Sigmoid colon (tissue), 6 donors: ENCODE measurements at regions not wholly inside any gene's neighbourhood (a gene's known extent, or its start where the extent isn't known, plus 50 kb on each side); places are given as distances from the start of the nearest gene placed in this dataset.

Experiments used
- DNase-seq: peaks from one replicate; pipeline ENCODE4 v3.0.0-alpha.2; 2019
- H3K27ac ChIP-seq, 4 donors: fragments of 200-600 bp; sonication (generic); one replicate each; pipeline ENCODE4 v1.5.1; 2016 to 2019; ENCODE audit warnings: mild to moderate bottlenecking in 1 of 4
- H3K27me3 ChIP-seq, 3 donors: fragments of 200-600 bp; sonication (generic); one replicate each; pipeline ENCODE4 v1.5.1; 2019; ENCODE audit warnings: mild to moderate bottlenecking in 1 of 3
- H3K36me3 ChIP-seq, 4 donors: fragments of 200-600 bp; sonication (generic); one replicate each; pipeline ENCODE4 v1.5.1; 2016 to 2019
- H3K4me1 ChIP-seq, 4 donors: fragments of 200-600 bp; sonication (generic); one replicate each; pipeline ENCODE4 v1.5.1; 2017 to 2019
- H3K4me3 ChIP-seq, 4 donors: fragments of 200-600 bp; sonication (generic); one replicate each; pipeline ENCODE4 v1.5.1; 2017 to 2019; ENCODE audit warnings: mild to moderate bottlenecking in 2 of 4, moderate library complexity in 1 of 4
- H3K9me3 ChIP-seq, 4 donors: fragments of 200-600 bp in 3 of 4; sonication (generic) in 3 of 4; one replicate each; pipeline versions ENCODE4 v1.5.1 to v1.6.1; 2013 to 2019
- EP300 ChIP-seq, 4 donors: sonication (generic); formaldehyde crosslinking; IDR thresholded peaks; one replicate each; pipeline ENCODE4 v1.6.1; 2017; ENCODE audit warnings: antibody characterized with exemption in 4 of 4
- POLR2A ChIP-seq, 2 donors: fragments of 450-650 bp; IDR thresholded peaks; one replicate each; pipeline ENCODE4 v1.6.1; 2016; ENCODE audit warnings: antibody characterized with exemption in 2 of 2, mild to moderate bottlenecking in 2 of 2, moderate library complexity in 2 of 2
- POLR2AphosphoS5 ChIP-seq, 4 donors: sonication (generic); formaldehyde crosslinking; IDR thresholded peaks; one replicate each; pipeline ENCODE4 v1.6.1; 2017; ENCODE audit warnings: antibody characterized with exemption in 4 of 4
- WGBS, 2 donors: extraction: QIAGEN DNeasy Blood & Tissue Kit; methylation state at CpG; one replicate each; pipeline ENCODE4 v1.1.7; 2013; 5-methylcytosine and 5-hydroxymethylcytosine counted together
- intact Hi-C: fragments of 100-400 bp; cut with DNase I; formaldehyde crosslinking; loops from one replicate; pipeline ENCODE4 v1.15.1; 2023
- TF ChIP-seq, protein P1 (sequence below), 4 experiments: fragments of 450-650 bp in 3 of 4; fragments of 200-600 bp in 1 of 4; IDR thresholded peaks; one replicate each; pipeline ENCODE4 v1.5.1; 2016 to 2019; ENCODE audit warnings: antibody characterized with exemption in 4 of 4, mild to moderate bottlenecking in 3 of 4, moderate library complexity in 2 of 4
- donor health status: healthy with polysubstance abuse.
- donor health status: healthy.

DNA sequence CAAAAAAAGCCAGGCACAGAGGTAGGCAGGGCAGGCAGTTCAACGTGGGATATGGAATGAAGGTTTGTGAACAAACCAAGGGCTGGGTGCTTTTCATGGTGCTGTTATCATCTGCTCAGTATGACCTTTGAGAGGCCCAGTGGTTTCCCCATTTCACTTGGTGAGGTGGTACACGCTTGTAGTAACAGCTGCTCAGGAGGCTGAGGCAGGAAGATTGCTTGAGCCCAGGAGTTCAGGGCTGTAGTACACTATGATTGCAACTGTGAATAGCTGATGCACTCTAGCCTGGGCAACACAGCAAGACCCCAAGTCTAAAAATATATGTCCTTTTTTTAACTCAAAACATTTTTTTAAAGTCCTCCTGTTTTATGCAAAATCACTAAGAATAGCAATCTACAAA, 174.8 kb downstream of the ENC1 start:
- H3K27me3 ChIP-seq: no peaks in the 10 kb centered on the region
- no peak for TF ChIP-seq EP300 (IDR thresholded peaks at IDR 0.05)
- no peak for TF ChIP-seq POLR2A (IDR thresholded peaks at IDR 0.05)
- TF ChIP-seq, protein P1, sequence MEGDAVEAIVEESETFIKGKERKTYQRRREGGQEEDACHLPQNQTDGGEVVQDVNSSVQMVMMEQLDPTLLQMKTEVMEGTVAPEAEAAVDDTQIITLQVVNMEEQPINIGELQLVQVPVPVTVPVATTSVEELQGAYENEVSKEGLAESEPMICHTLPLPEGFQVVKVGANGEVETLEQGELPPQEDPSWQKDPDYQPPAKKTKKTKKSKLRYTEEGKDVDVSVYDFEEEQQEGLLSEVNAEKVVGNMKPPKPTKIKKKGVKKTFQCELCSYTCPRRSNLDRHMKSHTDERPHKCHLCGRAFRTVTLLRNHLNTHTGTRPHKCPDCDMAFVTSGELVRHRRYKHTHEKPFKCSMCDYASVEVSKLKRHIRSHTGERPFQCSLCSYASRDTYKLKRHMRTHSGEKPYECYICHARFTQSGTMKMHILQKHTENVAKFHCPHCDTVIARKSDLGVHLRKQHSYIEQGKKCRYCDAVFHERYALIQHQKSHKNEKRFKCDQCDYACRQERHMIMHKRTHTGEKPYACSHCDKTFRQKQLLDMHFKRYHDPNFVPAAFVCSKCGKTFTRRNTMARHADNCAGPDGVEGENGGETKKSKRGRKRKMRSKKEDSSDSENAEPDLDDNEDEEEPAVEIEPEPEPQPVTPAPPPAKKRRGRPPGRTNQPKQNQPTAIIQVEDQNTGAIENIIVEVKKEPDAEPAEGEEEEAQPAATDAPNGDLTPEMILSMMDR (IDR thresholded peaks at IDR 0.05): no peak
- no peak for TF ChIP-seq POLR2AphosphoS5 (IDR thresholded peaks at IDR 0.05)
- no peak overlapping the region for H3K27ac ChIP-seq
- DNase-seq: no peak
- H3K4me3 ChIP-seq: no peak overlapping the region
- no peaks in the 10 kb centered on the region for H3K36me3 ChIP-seq
- no peaks in the 10 kb centered on the region for H3K9me3 ChIP-seq
- intact Hi-C loops: no loop called here
- no peaks in the 10 kb centered on the region for H3K4me1 ChIP-seq
- 54 to 80% methylated on average over 2 of the region's 2 CpGs for WGBS, 2 donors

DNA sequence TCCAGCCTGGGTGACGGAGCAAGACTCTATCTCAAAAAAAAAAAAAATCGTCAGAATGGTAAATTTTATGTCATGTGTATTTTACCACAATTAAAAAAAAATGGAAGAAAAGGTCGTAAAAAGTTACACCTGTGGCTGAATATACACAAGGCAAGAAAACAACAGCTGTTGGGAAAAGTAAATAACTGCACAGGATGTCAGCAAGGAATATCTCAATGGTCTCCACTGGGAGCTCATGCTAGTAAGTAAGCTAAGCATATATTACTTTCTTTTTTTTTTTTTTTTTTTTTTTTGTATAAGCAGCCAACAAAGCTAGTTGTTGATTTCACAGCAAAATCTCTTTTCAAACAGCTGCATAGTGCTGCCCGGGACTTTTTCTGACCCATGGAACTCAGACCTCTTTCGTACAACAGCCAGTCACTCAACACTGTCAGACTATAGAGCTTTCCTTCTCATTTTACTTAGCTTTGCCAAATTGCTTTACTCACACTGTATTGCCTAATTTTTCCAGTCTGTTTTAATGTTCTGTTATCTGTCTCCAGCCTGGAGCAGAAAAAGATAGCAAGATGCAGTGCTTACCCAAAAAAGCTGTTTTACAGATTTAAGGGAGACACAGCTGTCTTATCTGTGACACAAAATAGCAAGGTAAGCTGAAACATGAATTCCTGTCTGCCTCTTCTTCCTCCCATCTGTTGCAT, 175.9 kb downstream of the ENC1 start:
- no peak overlapping the region for H3K27ac ChIP-seq
- TF ChIP-seq, protein P1 (IDR thresholded peaks at IDR 0.05): no peak
- no peak for TF ChIP-seq POLR2A (IDR thresholded peaks at IDR 0.05)
- no peak for TF ChIP-seq EP300 (IDR thresholded peaks at IDR 0.05)
- no peak for TF ChIP-seq POLR2AphosphoS5 (IDR thresholded peaks at IDR 0.05)
- no peaks in the 10 kb centered on the region for H3K36me3 ChIP-seq
- 23 to 63% methylated on average over 5 of the region's 5 CpGs for WGBS, 2 donors
- DNase-seq: no peak
- no peaks in the 10 kb centered on the region for H3K9me3 ChIP-seq
- no peak overlapping the region for H3K4me3 ChIP-seq
- no peaks in the 10 kb centered on the region for H3K4me1 ChIP-seq
- no peaks in the 10 kb centered on the region for H3K27me3 ChIP-seq
- intact Hi-C loops: no loop called here

DNA sequence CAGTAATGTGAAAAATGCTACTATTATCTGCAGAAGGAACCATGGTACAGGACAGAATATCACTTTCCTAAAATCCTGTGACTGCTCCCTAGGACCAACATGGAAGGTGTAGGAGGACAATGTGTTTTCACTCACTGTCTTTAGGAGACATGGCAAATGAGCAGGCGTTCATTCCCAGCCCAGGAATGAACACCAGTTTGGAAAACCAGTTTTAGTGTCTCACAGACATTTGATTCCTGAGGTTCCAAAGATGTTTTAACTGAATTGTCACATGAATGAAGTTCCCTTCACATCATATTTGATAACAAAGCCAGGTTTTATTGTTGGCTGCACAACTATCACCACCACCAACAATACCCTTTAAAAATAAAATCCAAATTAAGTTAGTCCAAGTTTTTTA, 178.2 kb downstream of the ENC1 start:
- intact Hi-C loops: no loop called here
- DNase-seq: no peak
- no peaks in the 10 kb centered on the region for H3K4me1 ChIP-seq
- no peaks in the 10 kb centered on the region for H3K27me3 ChIP-seq
- H3K9me3 ChIP-seq: no peaks in the 10 kb centered on the region
- H3K36me3 ChIP-seq: no peaks in the 10 kb centered on the region
- H3K4me3 ChIP-seq: no peak overlapping the region
- 91 to 95% methylated on average over 1 of the region's 1 CpG for WGBS, 2 donors
- TF ChIP-seq POLR2AphosphoS5 (IDR thresholded peaks at IDR 0.05) (no peak), POLR2A (IDR thresholded peaks at IDR 0.05) (no peak), EP300 (IDR thresholded peaks at IDR 0.05) (no peak)
- TF ChIP-seq, protein P1 (IDR thresholded peaks at IDR 0.05): no peak
- no peak overlapping the region for H3K27ac ChIP-seq

DNA sequence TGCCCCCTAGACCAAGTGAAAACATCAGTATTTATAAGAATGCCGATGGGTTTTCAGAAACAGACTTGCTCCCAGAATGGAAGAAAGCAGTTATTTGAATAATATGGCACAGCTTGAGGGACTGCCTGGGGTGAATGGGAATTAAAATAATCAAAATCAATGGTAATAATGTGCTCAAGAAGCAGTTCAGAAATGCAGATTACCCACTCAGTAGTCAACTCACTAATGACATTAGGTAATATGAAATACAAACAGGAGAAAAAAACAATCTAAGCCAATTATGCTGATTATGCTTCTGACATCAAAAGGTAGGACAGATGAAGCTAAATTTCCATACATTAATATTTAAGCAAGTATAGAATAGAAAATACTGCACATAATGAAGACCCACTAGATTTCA, 179.3 kb downstream of the ENC1 start:
- H3K9me3 ChIP-seq: no peaks in the 10 kb centered on the region
- no peak overlapping the region for H3K4me3 ChIP-seq
- no peaks in the 10 kb centered on the region for H3K36me3 ChIP-seq
- no peaks in the 10 kb centered on the region for H3K27me3 ChIP-seq
- H3K4me1 ChIP-seq: no peaks in the 10 kb centered on the region
- DNase-seq: no peak
- H3K27ac ChIP-seq: no peak overlapping the region
- WGBS, 2 donors: 95% methylated on average over 1 of the region's 1 CpG
- no peak for TF ChIP-seq EP300 (IDR thresholded peaks at IDR 0.05)
- TF ChIP-seq POLR2AphosphoS5 (IDR thresholded peaks at IDR 0.05): no peak
- TF ChIP-seq, protein P1 (IDR thresholded peaks at IDR 0.05): no peak
- intact Hi-C loops: no loop called here

DNA sequence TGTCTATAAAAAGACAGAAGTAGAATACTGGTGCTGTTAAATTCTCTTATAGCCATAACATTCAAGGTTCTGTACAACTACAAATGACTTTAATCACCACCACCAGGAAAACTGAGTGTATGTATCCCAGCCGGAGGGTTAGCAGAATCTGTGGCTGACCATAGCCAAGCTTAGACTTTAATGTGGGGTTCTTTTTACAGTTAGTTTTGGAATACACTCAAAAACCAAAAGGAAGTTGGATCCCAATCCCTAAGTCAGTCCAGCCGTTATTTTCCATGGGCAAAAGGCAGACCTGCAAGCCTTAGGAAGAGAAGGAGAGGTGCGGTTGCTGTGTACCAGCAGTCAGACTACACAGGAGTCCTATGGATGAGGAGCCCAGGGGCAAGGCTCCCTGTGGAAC, 179.8 kb downstream of the ENC1 start:
- 88 to 89% methylated on average over 3 of the region's 3 CpGs for WGBS, 2 donors
- Histone ChIP-seq H3K27ac (no peak overlapping the region), H3K9me3 (no peaks in the 10 kb centered on the region), H3K27me3 (no peaks in the 10 kb centered on the region), H3K36me3 (no peaks in the 10 kb centered on the region), H3K4me3 (no peak overlapping the region), H3K4me1 (no peaks in the 10 kb centered on the region)
- intact Hi-C loops: no loop called here
- TF ChIP-seq, protein P1 (IDR thresholded peaks at IDR 0.05): no peak
- TF ChIP-seq POLR2A (IDR thresholded peaks at IDR 0.05) (no peak), POLR2AphosphoS5 (IDR thresholded peaks at IDR 0.05) (no peak), EP300 (IDR thresholded peaks at IDR 0.05) (no peak)
- DNase-seq: no peak
